ENCODE measurements at regions not wholly inside any gene's neighbourhood (a gene's known extent, or its start where the extent isn't known, plus 50 kb on each side); places are given as distances from the start of the nearest gene placed in this dataset.

GRCh38 chr4:120472447-120473131, 405.9 kb upstream of the MAD2L1 start:
- H3K9me3 ChIP-seq (replicated peaks in 1 of 2; ENCODE audit: control insufficient read depth in 1 of 2, insufficient read depth in 1 of 2, low read length in 2 of 2), result no peaks in the 10 kb centered on the region
- no peak overlapping the region for H3K4me3 Mint-ChIP-seq
- H3K27me3 ChIP-seq (ENCODE audit: control insufficient read depth in 2 of 2, insufficient read depth in 2 of 2, low read length in 2 of 2), result no peaks in the 10 kb centered on the region
- no peak overlapping the region for H2AFZ ChIP-seq (ENCODE audit: insufficient read depth, low read depth, low read length, poor library complexity, severe bottlenecking)
- no peaks in the 10 kb centered on the region for H3K9me3 Mint-ChIP-seq
- no peak overlapping the region for H3K9ac ChIP-seq (ENCODE audit: insufficient read depth, low read length, poor library complexity, severe bottlenecking)
- H3K4me2 ChIP-seq (replicated peaks; ENCODE audit: extremely low read depth, low read length, poor library complexity, severe bottlenecking), result no peak overlapping the region
- H3K36me3 Mint-ChIP-seq, result no peaks in the 10 kb centered on the region
- H3K27me3 Mint-ChIP-seq (ENCODE audit: low read depth in 3 of 3), result no peaks in the 10 kb centered on the region
- H4K20me1 ChIP-seq (ENCODE audit: insufficient read depth, low read length), result no peaks in the 10 kb centered on the region
- no peak overlapping the region for H3K4me3 ChIP-seq (replicated peaks in 1 of 3; ENCODE audit: low read depth in 2 of 3, low read length in 3 of 3)
- H3K27ac ChIP-seq (ENCODE audit: low read depth in 1 of 2, low read length in 2 of 2), result no peak overlapping the region
- H3K79me2 ChIP-seq (ENCODE audit: insufficient read depth, low read length), result no peaks in the 10 kb centered on the region
- H3K36me3 ChIP-seq (replicated peaks in 1 of 2; ENCODE audit: control insufficient read depth in 1 of 2, insufficient read depth in 2 of 2, low read length in 2 of 2), result no peaks in the 10 kb centered on the region
- no CpG with 5 or more reads among the region's 1 CpG for WGBS (ENCODE audit: insufficient coverage)
- TF ChIP-seq CTCF (IDR thresholded peaks at IDR 0.05), result no peak
- no peaks in the 10 kb centered on the region for H3K4me1 ChIP-seq (ENCODE audit: control insufficient read depth in 1 of 2, insufficient read depth in 2 of 2, low read length in 2 of 2)
- no peak for DNase-seq
- H3K27ac Mint-ChIP-seq, result no peak overlapping the region
- intact Hi-C loops (cut with micrococcal nuclease), result no loop called here
- H3K4me1 Mint-ChIP-seq, result no peaks in the 10 kb centered on the region

GRCh38 chr4:120466429-120466828, 399.8 kb upstream of the MAD2L1 start:
- Histone ChIP-seq H4K20me1 (ENCODE audit: insufficient read depth, low read length) (no peaks in the 10 kb centered on the region), H3K4me3 (replicated peaks in 1 of 3; ENCODE audit: low read depth in 2 of 3, low read length in 3 of 3) (no peak overlapping the region), H3K4me2 (replicated peaks; ENCODE audit: extremely low read depth, low read length, poor library complexity, severe bottlenecking) (no peak overlapping the region), H3K4me1 (ENCODE audit: control insufficient read depth in 1 of 2, insufficient read depth in 2 of 2, low read length in 2 of 2) (no peaks in the 10 kb centered on the region), H3K79me2 (ENCODE audit: insufficient read depth, low read length) (no peaks in the 10 kb centered on the region), H3K9me3 (replicated peaks in 1 of 2; ENCODE audit: control insufficient read depth in 1 of 2, insufficient read depth in 1 of 2, low read length in 2 of 2) (peaks cover 0 to under 1% of the 10 kb centered on the region in 2 donors), H3K36me3 (replicated peaks in 1 of 2; ENCODE audit: control insufficient read depth in 1 of 2, insufficient read depth in 2 of 2, low read length in 2 of 2) (no peaks in the 10 kb centered on the region), H3K27ac (ENCODE audit: low read depth in 1 of 2, low read length in 2 of 2) (no peak overlapping the region), H2AFZ (ENCODE audit: insufficient read depth, low read depth, low read length, poor library complexity, severe bottlenecking) (no peak overlapping the region), H3K9ac (ENCODE audit: insufficient read depth, low read length, poor library complexity, severe bottlenecking) (no peak overlapping the region), H3K27me3 (ENCODE audit: control insufficient read depth in 2 of 2, insufficient read depth in 2 of 2, low read length in 2 of 2) (no peaks in the 10 kb centered on the region)
- no peak for DNase-seq
- TF ChIP-seq CTCF (IDR thresholded peaks at IDR 0.05), result no peak
- Mint-ChIP-seq H3K27me3 (ENCODE audit: low read depth in 3 of 3) (peaks cover 0 to 2% (median 0%) of the 10 kb centered on the region in 3 donors), H3K9me3 (peaks cover 0 to 12% (median 5%) of the 10 kb centered on the region in 7 donors), H3K4me1 (no peaks in the 10 kb centered on the region), H3K27ac (no peak overlapping the region), H3K4me3 (no peak overlapping the region), H3K36me3 (no peaks in the 10 kb centered on the region)
- WGBS (ENCODE audit: insufficient coverage), result 71% methylated on average over 2 of the region's 3 CpGs
- intact Hi-C loops (cut with micrococcal nuclease), result no loop called here
